SK-N-SH treated with all-trans-retinoic acid at 6 μM for 48 hours (cell line): ENCODE measurements at regions not wholly inside any gene's neighbourhood (a gene's known extent, or its start where the extent isn't known, plus 50 kb on each side); places are given as distances from the start of the nearest gene placed in this dataset.

Experiments
- ESRRG ChIP-seq: fragments of 250-450 bp; sonication (Bioruptor Pico); IDR thresholded peaks from 2 replicates; pipeline ENCODE4 v1.6.1; 2021; ENCODE audit warnings: mild to moderate bottlenecking
- ISL1 ChIP-seq: fragments of 250-450 bp; sonication (Bioruptor Pico); IDR thresholded peaks from 2 replicates; pipeline ENCODE4 v2.1.2; 2022; ENCODE audit warnings: mild to moderate bottlenecking, moderate library complexity
- OSR1 ChIP-seq: fragments of 250-450 bp; sonication (Bioruptor Pico); IDR thresholded peaks from 2 replicates; pipeline ENCODE4 v1.8.0; 2022; ENCODE audit warnings: moderate library complexity, mild to moderate bottlenecking, inconsistent platforms
- PATZ1 ChIP-seq: fragments of 250-450 bp; sonication (Bioruptor Pico); IDR thresholded peaks from 2 replicates; pipeline ENCODE4 v1.8.0; 2020; ENCODE audit warnings: mild to moderate bottlenecking, moderate library complexity, borderline replicate concordance
- POU6F1 ChIP-seq: fragments of 250-450 bp; sonication (Bioruptor Pico); IDR thresholded peaks from 2 replicates; pipeline ENCODE4 v1.8.0; 2021; ENCODE audit warnings: low read depth, mild to moderate bottlenecking, moderate library complexity, borderline replicate concordance
- SNAI2 ChIP-seq: fragments of 250-450 bp; sonication (Bioruptor Pico); IDR thresholded peaks from 2 replicates; pipeline ENCODE4 v1.5.0; 2020; ENCODE audit warnings: mild to moderate bottlenecking, moderate library complexity
- ZFP3 ChIP-seq: fragments of 250-450 bp; sonication (Bioruptor Pico); IDR thresholded peaks from 2 replicates; pipeline ENCODE4 v1.5.0; 2020; ENCODE audit warnings: mild to moderate bottlenecking, moderate library complexity
- ZFP30 ChIP-seq: fragments of 450-650 bp; formaldehyde crosslinking; IDR thresholded peaks from 2 replicates; pipeline ENCODE4 v1.5.0; 2022; ENCODE audit warnings: mild to moderate bottlenecking, moderate library complexity
- ZNF8 ChIP-seq: fragments of 450-650 bp; formaldehyde crosslinking; IDR thresholded peaks from 2 replicates; pipeline ENCODE4 v1.5.0; 2020; ENCODE audit warnings: mild to moderate bottlenecking, moderate library complexity

- TF ChIP-seq ZNF8 (CRISPR knock-in tag) (no peak), ISL1 (CRISPR knock-in tag) (no peak), ZFP30 (CRISPR knock-in tag) (no peak), SNAI2 (CRISPR knock-in tag) (no peak), ESRRG (no peak), PATZ1 (CRISPR knock-in tag) (no peak), ZFP3 (CRISPR knock-in tag) (no peak), POU6F1 (CRISPR knock-in tag) (no peak), OSR1 (no peak)
These were observed 528.3 kb upstream of the ZFP42 start for GRCh38 chr4:187467224-187467623.
